SK-N-SH treated with all-trans-retinoic acid at 6 μM for 48 hours (cell line): ENCODE measurements at regions not wholly inside any gene's neighbourhood (a gene's known extent, or its start where the extent isn't known, plus 50 kb on each side); places are given as distances from the start of the nearest gene placed in this dataset.

Experiments
- ATAC-seq: fragments of 200-7000 bp; cut with Tn5 transposase; 3 replicates; pipeline ENCODE4 v1.9.1; 2020; ENCODE audit warnings: mild to moderate bottlenecking, moderate library complexity
- ARNTL ChIP-seq: fragments of 450-650 bp; formaldehyde crosslinking; IDR thresholded peaks from 2 replicates; pipeline ENCODE4 v1.5.0; 2020; ENCODE audit warnings: low read depth, mild to moderate bottlenecking, moderate library complexity, borderline replicate concordance
- CREB5 ChIP-seq: fragments of 250-450 bp; sonication (Bioruptor Pico); IDR thresholded peaks from 2 replicates; pipeline ENCODE4 v1.5.1; 2020; ENCODE audit warnings: low read depth, mild to moderate bottlenecking, moderate library complexity
- CSDC2 ChIP-seq: fragments of 250-450 bp; sonication (Bioruptor Pico); IDR thresholded peaks from 2 replicates; pipeline ENCODE4 v1.5.0; 2020; ENCODE audit warnings: mild to moderate bottlenecking, moderate library complexity
- CSRNP3 ChIP-seq: fragments of 250-450 bp; sonication (Bioruptor Pico); IDR thresholded peaks from 2 replicates; pipeline ENCODE4 v1.5.1; 2021; ENCODE audit warnings: mild to moderate bottlenecking, moderate library complexity
- ESRRG ChIP-seq: fragments of 250-450 bp; sonication (Bioruptor Pico); IDR thresholded peaks from 2 replicates; pipeline ENCODE4 v1.6.1; 2021; ENCODE audit warnings: mild to moderate bottlenecking
- GLIS3 ChIP-seq: fragments of 250-450 bp; sonication (Bioruptor Pico); IDR thresholded peaks from 2 replicates; pipeline ENCODE4 v1.5.0; 2020; ENCODE audit warnings: mild to moderate bottlenecking, moderate library complexity
- ISL1 ChIP-seq: fragments of 250-450 bp; sonication (Bioruptor Pico); IDR thresholded peaks from 2 replicates; pipeline ENCODE4 v2.1.2; 2022; ENCODE audit warnings: mild to moderate bottlenecking, moderate library complexity
- OSR1 ChIP-seq: fragments of 250-450 bp; sonication (Bioruptor Pico); IDR thresholded peaks from 2 replicates; pipeline ENCODE4 v1.8.0; 2022; ENCODE audit warnings: moderate library complexity, mild to moderate bottlenecking, inconsistent platforms
- PATZ1 ChIP-seq: fragments of 250-450 bp; sonication (Bioruptor Pico); IDR thresholded peaks from 2 replicates; pipeline ENCODE4 v1.8.0; 2020; ENCODE audit warnings: mild to moderate bottlenecking, moderate library complexity, borderline replicate concordance
- POU6F1 ChIP-seq: fragments of 250-450 bp; sonication (Bioruptor Pico); IDR thresholded peaks from 2 replicates; pipeline ENCODE4 v1.8.0; 2021; ENCODE audit warnings: low read depth, mild to moderate bottlenecking, moderate library complexity, borderline replicate concordance
- PPARA ChIP-seq: fragments of 250-450 bp; sonication (Bioruptor Pico); IDR thresholded peaks from 2 replicates; pipeline ENCODE4 v1.5.0; 2020; ENCODE audit warnings: mild to moderate bottlenecking, borderline replicate concordance
- RARB ChIP-seq: fragments of 250-450 bp; sonication (Bioruptor Pico); IDR thresholded peaks from 2 replicates; pipeline ENCODE4 v1.8.0; 2021; ENCODE audit warnings: mild to moderate bottlenecking, moderate library complexity
- TCF4 ChIP-seq: fragments of 250-450 bp; sonication (Bioruptor Pico); IDR thresholded peaks from 2 replicates; pipeline ENCODE4 v1.8.0; 2021; ENCODE audit warnings: mild to moderate bottlenecking, moderate library complexity, borderline replicate concordance
- TOX ChIP-seq: fragments of 250-450 bp; sonication (Bioruptor Pico); IDR thresholded peaks from 2 replicates; pipeline ENCODE4 v1.8.0; 2021; ENCODE audit warnings: mild to moderate bottlenecking, moderate library complexity, borderline replicate concordance
- TSHZ2 ChIP-seq: fragments of 250-450 bp; sonication (Bioruptor Pico); IDR thresholded peaks from 2 replicates; pipeline ENCODE4 v1.5.0; 2020; ENCODE audit warnings: mild to moderate bottlenecking, moderate library complexity
- ZC3H10 ChIP-seq: fragments of 250-450 bp; sonication (Bioruptor Pico); IDR thresholded peaks from 2 replicates; pipeline ENCODE4 v1.5.1; 2021; ENCODE audit warnings: mild to moderate bottlenecking, moderate library complexity
- ZFP3 ChIP-seq: fragments of 250-450 bp; sonication (Bioruptor Pico); IDR thresholded peaks from 2 replicates; pipeline ENCODE4 v1.5.0; 2020; ENCODE audit warnings: mild to moderate bottlenecking, moderate library complexity
- ZFP30 ChIP-seq: fragments of 450-650 bp; formaldehyde crosslinking; IDR thresholded peaks from 2 replicates; pipeline ENCODE4 v1.5.0; 2022; ENCODE audit warnings: mild to moderate bottlenecking, moderate library complexity
- ZNF565 ChIP-seq: fragments of 450-650 bp; formaldehyde crosslinking; conservative IDR thresholded peaks from 2 replicates; pipeline ENCODE4 v1.5.0; 2020; ENCODE audit warnings: low read depth, mild to moderate bottlenecking, moderate library complexity
- ZNF70 ChIP-seq: fragments of 450-650 bp; formaldehyde crosslinking; IDR thresholded peaks from 2 replicates; pipeline ENCODE4 v1.5.0; 2020; ENCODE audit warnings: mild to moderate bottlenecking, moderate library complexity

GRCh38 chr16:62978451-62978850 lies 942.2 kb upstream of the CDH8 start:
- TF ChIP-seq TCF4 (no peak), PPARA (CRISPR knock-in tag) (no peak), ESRRG (CRISPR knock-in tag) (no peak), CREB5 (CRISPR knock-in tag) (no peak)
- ATAC-seq = no peak

GRCh38 chr16:62977876-62978275 lies 941.6 kb upstream of the CDH8 start:
- TF ChIP-seq TOX (no peak), RARB (no peak)
- ATAC-seq = no peak

GRCh38 chr16:62974424-62974823 lies 938.2 kb upstream of the CDH8 start:
- TF ChIP-seq ZFP30 (CRISPR knock-in tag) = no peak
- TF ChIP-seq ZC3H10 (CRISPR knock-in tag) = no peak
- no peak for TF ChIP-seq ZNF70 (CRISPR knock-in tag)
- TF ChIP-seq PATZ1 (CRISPR knock-in tag) = no peak
- no peak for TF ChIP-seq ARNTL (CRISPR knock-in tag)
- TF ChIP-seq RARB = no peak
- TF ChIP-seq ISL1 (CRISPR knock-in tag) = no peak
- no peak for TF ChIP-seq GLIS3 (CRISPR knock-in tag)
- TF ChIP-seq CREB5 (CRISPR knock-in tag) = no peak

GRCh38 chr16:62970851-62971250 lies 934.6 kb upstream of the CDH8 start:
- TF ChIP-seq TCF4 (no peak), ZNF565 (CRISPR knock-in tag) (no peak), POU6F1 (CRISPR knock-in tag) (no peak), CSDC2 (no peak), ZFP3 (CRISPR knock-in tag) (no peak), OSR1 (CRISPR knock-in tag) (no peak), TSHZ2 (CRISPR knock-in tag) (no peak), CREB5 (CRISPR knock-in tag) (no peak), CSRNP3 (no peak)
- ATAC-seq = no peak

More at GRCh38 chr16:62974424-62974823, 938.2 kb upstream of the CDH8 start:
- no peak for ATAC-seq
